Body of pancreas (tissue), 4 donors: ENCODE measurements at regions not wholly inside any gene's neighbourhood (a gene's known extent, or its start where the extent isn't known, plus 50 kb on each side); places are given as distances from the start of the nearest gene placed in this dataset.

ENCODE experiments used
- CTCF ChIP-seq, 7 experiments: fragments of 450-650 bp in 4 of 7; fragments of 200-600 bp in 3 of 7; sonication (generic) in 3 of 7; IDR thresholded peaks; one replicate each; pipeline ENCODE4 v1.5.1; 2016 to 2019; ENCODE audit warnings: antibody characterized with exemption in 7 of 7
- POLR2A ChIP-seq, 3 donors: fragments of 450-650 bp; IDR thresholded peaks; one replicate each; pipeline ENCODE4 v1.6.1; 2016; ENCODE audit warnings: antibody characterized with exemption in 3 of 3, mild to moderate bottlenecking in 2 of 3

- TF ChIP-seq CTCF (IDR thresholded peaks at IDR 0.05), result no peak
- TF ChIP-seq POLR2A (IDR thresholded peaks at IDR 0.05), result no peak
Observed at GRCh38 chr4:135120195-135120594, 918.6 kb upstream of the PABPC4L start.
